T-helper 2 cell treated with Interferon-gamma antibody and Interleukin-4, amounts not matched to agents 100 ng/mL and 5 ng/mL, for 36 hours (primary cell): ENCODE measurements at regions not wholly inside any gene's neighbourhood (a gene's known extent, or its start where the extent isn't known, plus 50 kb on each side); places are given as distances from the start of the nearest gene placed in this dataset.
"Not testable (repeated sequence)": the region's sequence is repeated elsewhere in the genome, so short reads cannot be mapped to it uniquely, and the experiment has no call there.

ENCODE experiments used
- intact Hi-C: fragments of 100-400 bp; cut with micrococcal nuclease; formaldehyde crosslinking; loops from one replicate; pipeline ENCODE4 v1.15.1; 2023

DNA sequence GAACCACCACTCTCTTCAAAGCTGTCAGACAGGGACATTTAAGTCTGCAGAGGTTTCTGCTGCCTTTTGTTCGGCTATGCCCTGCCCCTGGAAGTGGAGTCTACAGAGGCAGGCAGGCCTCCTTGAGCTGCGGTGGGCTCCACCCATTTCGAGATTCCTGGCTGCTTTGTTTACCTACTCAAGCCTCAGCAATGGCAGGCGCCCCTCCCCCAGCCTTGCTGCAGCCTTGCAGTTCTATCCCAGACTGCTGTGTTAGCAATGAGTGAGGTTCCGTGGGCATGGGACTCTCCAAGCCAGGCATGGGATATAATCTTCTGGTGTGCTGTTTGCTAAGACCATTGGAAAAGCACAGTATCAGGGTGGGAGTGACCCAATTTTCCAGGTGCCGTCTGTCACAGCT, 417.2 kb downstream of the KIF20B start:
- intact Hi-C loops = not testable (repeated sequence)

DNA sequence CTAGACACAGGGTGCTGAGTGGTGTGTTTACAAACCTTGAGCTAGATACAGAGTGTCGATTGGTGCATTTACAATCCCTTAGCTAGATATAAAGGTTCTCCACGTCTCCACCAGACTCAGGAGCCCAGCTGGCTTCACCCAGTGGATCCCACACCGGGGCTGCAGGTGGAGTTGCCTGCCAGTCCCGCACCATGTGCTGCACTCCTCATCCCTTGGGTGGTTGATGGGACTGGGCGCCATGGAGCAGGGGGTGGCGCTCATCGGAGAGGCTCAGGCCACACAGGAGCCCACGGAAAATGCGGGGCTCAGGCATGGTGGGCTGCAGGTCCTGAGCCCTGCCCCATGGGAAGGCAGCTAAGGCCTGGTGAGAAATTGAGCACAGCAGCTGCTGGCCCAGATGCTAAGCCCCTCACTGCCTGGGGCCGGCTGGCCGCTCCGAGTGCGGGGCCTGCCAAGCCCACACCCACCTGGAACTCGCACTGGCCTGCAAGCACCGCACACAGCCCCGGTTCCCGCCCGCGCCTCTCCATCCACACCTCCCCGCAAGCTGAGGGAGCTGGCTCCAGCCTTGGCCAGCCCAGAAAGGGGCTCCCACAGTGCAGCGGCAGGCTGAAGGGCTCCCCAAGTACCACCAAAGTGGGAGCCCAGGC, 418.4 kb downstream of the KIF20B start:
- intact Hi-C loops = not testable (repeated sequence)

DNA sequence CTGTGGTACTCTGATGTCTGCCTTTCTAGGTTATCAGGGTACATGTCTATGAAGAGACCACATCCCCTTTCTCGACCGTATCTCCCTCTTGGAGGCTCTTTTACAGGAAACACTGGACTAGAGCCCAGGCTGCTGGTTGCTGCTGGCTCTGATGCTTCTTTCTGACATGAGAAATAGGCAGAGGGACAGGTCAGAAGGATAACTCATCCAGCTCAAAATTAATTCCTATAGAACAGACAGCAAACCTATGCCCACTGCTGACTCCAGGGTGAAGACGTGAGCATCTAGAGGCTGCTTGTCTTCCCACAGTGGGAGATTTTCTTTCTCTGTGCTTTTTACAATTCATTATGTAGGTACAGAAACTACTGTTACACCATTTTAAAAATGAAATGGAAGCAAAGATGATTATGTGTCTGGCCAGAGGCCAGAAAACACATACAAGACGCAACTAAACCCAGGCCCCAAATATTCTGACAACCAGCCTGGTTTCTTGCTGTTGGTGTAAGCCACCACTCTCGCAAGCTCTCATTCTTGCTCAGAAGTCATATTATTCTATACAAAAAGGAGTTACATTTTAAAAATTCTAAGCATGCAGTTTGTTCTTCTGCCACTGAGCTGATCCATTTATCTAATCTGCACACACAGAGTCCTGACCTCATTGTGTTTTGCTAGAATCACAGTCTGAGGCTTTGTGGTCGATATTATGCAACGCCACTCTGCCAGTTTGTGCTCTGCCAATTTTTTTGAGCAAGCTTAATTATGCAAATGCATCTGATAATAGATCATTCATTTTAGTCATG, 424.3 kb downstream of the KIF20B start:
- intact Hi-C loops = no loop called here

DNA sequence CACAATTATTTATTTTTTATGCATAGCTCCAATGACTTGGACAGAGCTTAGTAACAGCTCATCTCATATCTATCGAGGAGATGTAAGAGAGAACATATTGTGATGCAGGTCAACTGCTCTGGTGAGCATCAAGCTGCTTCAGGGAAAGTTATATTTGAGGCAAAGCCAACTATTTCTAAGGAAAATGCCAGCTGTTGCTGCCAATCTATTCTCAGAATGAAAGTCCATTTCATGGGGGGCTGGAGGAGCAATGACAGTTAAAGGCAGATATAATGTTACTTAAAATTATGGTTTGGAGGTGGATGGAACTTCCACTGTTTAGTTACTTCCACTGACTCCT, 424.8 kb downstream of the KIF20B start:
- intact Hi-C loops = no loop called here

DNA sequence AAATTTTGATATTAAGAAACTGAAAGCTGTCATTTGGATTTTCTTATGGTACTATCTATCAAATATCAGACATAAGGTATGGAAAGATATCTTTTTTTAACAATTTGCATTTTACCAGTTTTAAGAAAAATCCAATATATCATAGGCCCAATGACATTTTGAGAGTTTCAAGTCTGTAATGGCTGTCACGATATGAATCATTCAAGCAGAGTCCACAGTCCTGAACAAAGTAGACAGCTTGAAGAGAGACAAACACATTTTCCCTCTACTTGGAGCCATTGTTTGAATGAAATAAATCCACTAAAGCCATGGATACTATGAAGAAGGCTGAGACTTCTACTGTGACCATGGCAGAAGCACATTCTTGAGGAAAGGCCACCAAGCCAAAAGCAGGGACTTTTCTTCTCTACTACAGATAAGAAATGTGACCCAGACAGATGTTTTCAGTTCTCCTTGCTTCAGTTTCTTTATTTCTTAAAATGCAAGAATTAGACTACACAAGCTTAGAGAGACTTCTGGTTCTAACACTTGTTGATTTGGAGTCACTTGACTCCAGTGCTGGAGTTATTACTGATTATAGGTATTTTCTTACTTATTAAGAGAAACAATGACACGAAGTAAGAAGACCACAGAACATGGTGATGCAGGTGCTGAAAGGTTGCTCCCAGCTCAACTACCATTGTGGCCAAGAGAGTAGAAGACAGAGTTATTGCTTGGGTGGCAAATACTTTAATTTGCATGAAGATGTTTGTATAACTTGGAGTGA, 429.1 kb downstream of the KIF20B start:
- intact Hi-C loops = no loop called here

DNA sequence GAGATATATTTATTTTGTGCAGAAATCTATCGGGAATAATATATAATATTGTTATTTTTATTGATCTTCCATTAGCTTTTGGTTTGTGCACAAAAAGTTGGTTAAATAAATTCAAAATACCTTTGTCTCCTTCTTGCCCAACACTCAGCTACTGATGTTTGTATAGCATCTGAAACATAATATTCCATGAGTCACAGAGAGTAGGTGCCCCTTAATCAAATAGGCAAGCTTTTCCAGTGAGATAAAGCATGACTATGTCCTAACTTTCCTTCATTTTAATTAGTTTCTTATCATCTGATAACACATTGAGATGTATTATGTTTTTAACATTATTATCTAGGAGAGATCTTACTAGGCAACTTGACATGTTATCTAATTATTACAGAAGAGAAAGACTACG, 432.2 kb downstream of the KIF20B start:
- intact Hi-C loops = no loop called here

DNA sequence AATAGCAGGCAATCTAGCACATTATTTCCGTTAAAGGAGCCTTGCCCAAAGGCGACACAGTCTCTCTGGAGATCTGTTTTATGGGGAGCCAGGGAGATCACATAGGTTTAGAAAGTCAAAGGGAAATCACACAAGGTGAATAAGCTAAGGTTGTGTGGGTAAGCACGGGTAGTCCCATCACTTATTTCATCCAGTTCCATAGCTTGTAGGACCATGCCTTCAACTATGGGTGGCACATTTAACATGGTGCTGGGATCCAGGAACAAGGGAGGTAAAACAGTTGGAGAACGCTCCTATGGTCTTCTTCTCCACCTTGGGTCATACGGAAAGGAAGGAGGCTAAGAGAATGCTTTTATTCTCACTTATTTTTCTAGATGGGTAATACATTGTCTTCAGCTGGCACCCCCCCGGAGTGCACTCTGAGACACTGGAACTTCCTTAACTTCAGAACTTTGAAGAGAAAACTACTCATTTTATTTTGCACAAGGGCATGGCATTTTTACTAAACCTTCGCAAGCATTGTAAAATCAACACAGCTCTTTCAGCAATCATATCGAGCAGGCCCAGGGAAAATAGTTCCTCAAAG, 435.4 kb downstream of the KIF20B start:
- intact Hi-C loops = no loop called here

DNA sequence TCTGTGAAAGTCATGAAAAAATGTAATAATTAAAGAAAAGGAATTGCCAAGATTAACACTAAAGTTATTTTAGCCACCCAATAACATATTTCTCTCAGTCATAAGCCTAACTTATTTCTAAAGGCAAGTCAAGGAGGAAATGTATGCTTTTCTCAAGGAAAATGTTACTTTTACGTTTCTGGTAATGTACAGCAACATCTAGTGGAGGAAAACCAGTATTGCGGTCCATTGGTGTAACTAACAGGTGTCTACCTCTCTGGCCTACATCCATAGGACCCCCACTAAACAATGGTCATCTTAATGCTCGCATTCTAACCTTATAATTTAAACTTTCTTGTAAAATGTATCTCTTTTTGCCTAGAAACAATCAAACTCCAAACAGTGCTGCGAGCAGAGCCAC, 437.5 kb downstream of the KIF20B start:
- intact Hi-C loops = loop anchor here (2.0 kb wide), 1 partner anchor 346 kb away; no protein-coding TSS in a partner anchor

DNA sequence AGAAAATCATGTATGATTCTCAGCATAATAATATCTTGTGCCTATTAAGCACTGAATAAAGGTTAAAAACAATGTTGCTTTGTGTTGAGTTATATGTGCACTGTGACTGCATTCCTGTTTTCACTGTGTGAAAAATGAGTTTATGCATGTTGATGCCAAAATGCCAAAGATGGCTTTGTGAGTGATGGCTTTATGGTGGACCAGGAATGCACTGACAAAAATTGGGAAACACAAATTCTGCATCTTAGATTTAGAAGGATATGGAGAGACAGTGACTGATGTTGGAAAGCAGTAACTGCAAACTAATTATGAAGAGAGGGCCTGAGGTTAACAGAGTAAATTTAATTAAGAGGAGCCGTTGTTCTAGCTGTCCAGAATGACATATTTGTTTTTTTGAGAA, 440.4 kb downstream of the KIF20B start:
- intact Hi-C loops = no loop called here

DNA sequence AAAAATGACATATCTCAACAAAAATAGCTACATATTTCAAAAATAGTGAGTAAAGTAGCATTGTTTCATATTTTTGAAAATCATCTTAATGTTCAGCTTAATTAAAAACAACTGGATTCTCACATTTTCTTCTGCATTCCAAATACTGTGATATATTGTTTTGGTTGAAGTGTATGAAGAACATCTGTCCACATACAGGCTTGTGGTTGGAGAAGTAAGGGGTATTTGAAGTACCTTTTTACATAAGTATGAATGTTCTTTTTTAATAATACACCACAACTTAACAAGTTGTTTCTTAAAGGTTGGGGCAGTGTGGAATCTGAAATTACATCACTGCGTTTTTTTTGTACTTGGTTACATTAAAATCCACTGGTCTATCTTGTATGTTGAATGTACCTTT, 442.5 kb downstream of the KIF20B start:
- intact Hi-C loops = no loop called here

DNA sequence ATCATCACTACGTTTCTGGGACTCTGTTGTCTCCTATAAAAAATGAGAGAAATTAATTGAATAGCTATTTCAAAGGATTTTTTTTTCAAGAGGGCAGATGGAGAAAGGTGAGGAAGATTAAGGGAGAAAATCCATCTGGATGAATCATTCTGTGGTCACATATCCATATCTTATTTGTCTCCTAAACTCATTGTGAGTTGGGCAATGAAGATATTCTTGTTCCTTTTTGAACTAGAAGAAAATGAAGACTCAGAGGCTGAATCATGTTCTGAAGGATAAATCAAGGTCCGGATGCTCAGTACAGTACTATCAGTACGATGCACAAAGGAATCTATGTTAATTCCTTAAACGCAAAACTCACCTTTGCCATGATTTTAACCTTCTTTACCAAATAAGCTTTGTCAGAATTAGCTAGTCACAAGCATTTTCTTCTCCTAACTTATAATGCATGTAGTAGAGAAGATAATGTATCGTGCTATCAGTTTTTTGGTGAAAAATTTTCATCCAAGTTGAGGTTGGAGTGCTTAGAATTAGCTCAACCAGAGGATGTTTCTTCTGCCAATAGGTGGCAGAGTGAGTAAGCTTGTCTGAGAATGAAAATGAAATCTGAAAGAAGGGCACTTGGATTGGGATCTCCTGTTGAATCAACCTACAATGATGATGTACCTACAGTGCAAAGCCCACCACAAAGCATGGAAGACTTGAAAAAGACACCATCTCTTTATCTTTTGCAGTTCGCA, 446.9 kb downstream of the KIF20B start:
- intact Hi-C loops = no loop called here

DNA sequence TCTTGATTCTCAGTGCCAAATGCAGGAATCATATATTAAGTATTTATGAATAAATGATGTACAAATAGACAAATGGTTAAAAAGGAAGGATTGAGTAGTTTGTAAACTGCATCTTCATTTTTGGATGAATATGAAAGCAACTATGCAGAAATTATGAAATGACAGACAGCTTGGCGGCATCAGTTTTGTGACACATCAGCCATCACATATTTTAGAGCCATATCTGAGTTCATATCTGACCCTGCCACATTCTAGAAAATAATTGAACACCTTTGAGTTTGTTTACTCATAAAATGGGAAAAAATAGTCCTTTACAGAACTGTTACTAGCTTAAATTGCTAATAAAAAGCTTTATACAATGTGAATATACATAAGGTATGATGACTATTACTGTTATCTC, 448.2 kb downstream of the KIF20B start:
- intact Hi-C loops = no loop called here

DNA sequence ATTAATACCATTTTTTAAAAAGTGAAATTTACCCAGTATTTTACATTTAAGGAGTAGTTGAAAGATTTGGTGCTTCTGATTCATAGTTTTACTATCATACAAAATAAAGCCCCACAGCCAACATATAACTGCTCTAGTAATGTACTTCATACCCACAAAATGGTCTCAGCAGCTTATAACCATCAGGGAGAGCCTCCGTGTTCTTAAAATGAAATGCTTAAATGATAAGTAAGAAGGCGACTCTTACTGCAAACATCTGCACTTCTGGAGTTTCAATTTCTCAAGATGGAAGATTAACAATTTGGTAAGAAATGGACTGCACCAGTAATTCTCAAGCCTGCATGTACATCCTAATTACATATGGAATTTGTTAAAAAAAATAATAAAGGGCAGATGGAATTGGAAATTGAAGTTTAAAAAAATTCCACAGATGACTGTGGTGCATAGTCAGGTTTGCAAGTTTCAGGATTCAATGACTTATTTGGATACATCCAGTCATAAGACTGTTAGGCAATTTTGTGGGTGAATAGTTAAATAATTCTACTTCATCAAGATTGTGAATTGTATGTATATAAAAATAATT, 461.0 kb downstream of the KIF20B start:
- intact Hi-C loops = no loop called here

DNA sequence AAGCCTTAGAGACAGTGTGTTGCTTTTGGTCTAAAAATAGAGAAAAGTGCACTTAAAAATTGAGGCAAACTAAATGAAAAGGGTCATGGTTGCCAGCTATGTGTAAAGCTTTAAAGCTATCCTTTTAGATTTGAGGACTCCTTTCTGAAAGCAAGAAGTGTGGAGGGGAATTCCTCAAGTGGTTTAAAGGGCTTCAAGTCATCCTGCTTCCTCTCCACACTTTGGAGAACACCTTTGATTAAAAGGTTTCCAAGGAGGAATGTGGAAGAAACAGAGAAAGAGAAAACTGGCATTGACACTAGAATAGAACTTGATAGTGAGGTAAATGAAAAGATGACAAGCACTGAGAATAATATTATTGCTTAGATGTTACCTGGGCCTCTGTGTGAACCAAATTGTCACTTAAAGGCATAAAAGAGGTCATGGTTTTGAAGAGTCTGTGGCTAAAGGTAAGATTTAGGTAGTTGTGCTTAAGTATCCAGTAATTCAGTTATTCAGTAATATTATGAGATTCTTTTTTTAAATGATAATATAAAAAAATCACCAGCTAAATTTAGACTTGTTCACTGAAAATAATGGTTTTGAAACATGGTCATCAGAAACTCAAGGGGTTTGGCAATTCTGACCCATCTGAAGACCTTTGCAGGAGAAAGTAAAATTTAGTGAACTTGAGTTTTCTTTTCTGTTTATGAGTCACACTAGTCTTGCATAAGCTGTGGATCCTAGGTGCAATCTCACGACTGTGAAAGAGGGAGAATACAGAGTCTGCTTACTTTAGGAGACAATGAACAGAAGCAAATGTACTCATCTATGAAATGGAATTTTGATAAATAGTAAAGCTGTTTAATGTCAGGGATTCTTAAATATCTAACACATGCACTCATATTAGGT, 466.0 kb downstream of the KIF20B start:
- intact Hi-C loops = no loop called here

DNA sequence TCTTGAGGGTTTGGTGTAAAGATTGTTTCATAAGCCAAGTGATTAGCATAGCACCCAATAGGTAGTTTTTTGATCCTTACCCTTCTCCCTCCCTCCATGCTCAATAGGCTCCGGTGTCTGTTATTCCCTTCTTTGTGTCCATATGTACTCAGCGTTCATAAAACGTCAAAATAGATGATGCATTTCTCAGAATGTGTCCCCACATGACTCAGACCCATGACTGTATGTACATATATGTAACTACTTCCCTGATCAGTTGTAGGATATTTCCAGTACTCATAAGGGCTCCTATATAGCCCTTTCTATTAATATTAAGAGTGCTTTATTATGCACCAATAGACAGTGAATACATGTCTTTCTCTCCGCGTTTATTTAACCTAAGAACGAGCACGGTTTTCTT, 466.9 kb downstream of the KIF20B start:
- intact Hi-C loops = no loop called here

DNA sequence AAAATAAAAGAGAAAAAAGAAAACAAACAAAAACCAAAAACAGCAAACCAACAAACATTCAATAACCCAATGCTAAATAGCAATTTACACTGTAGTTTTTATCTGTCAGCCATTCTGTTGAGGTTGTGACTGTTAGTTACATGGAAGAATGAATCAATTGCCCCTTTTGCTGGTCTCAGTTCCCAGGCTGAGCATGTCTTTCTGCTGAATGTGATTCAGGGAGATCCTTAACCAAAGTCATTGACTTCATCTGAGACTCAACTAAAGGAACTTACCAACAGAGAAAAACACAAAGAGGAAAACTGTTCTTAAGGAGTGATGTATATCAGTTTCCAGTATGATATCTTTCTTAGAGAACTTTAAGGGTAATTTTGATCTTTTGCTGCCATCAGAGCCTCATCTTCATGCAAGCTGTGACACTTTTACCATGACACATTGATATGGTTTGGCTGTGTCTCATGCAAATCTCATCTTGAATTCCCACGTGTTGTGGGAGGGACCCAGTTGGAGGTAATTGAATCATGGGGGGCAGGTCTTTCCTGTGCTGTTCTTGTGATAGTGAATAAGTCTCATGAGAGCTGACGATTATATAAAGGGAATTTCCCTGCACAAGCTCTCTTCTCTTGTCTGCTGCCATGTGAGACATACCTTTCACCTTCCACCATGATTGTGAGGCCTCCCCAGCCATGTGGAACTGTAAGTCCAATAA, 469.8 kb downstream of the KIF20B start:
- intact Hi-C loops = no loop called here

DNA sequence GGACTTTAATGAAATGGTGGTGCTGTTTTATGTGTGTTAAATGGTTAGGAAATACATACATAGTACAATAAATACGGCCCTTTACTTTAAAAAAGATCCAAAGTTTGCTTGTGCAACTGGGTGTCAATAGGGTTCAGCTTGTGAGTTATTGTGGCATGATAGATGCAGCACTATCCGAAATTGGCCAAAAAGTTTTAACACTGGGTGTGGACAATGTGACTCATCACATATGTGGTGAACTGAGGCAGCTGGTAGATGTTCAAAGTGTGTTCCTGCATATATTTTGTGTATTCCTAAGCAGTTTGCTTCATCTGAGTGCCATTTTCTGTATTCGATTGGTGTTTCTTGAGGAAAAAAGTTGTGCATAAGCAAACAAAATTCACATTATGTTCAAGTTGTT, 473.1 kb downstream of the KIF20B start:
- intact Hi-C loops = no loop called here

DNA sequence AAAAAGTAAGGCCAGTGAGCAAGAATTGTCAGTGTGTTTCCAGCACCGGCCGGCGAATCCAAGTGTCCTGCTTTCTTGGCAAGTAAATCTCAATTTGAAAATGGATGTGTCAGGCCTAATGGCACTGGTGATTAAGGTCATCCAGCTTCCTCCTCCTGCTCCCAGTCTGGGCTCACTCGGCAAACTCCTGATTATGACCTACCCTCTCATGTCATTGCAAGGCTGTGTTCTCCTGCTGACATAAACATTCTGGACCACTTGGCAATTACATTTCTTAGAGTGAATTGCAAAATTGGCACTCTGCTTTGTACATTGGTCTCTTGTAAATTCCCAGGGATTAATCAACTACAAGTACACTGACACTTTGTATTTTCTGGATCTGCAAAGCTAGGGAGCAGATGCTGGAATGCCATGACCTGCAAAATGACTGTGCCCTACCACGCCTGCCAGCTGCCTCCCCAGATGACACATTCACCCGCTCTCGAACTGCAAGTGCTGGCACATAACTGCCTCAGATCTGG, 473.8 kb downstream of the KIF20B start:
- intact Hi-C loops = no loop called here
